Glutamatergic neuron (in vitro differentiated cells): ENCODE measurements at regions not wholly inside any gene's neighbourhood (a gene's known extent, or its start where the extent isn't known, plus 50 kb on each side); places are given as distances from the start of the nearest gene placed in this dataset.

ENCODE experiments used
- DNase-seq: peaks from one replicate; pipeline ENCODE4 v3.0.0; 2022
- H3K27ac Mint-ChIP-seq: one replicate; pipeline ENCODE4 v1.8.0; 2020; ENCODE audit warnings: mild to moderate bottlenecking, mixed read lengths, inconsistent platforms; ENCODE audit not compliant: unreplicated experiment
- H3K27me3 Mint-ChIP-seq: one replicate; pipeline ENCODE4 v1.8.0; 2020; ENCODE audit warnings: mild to moderate bottlenecking, moderate library complexity, mixed read lengths, inconsistent platforms; ENCODE audit not compliant: unreplicated experiment
- H3K36me3 Mint-ChIP-seq: one replicate; pipeline ENCODE4 v1.8.0; 2020; ENCODE audit warnings: mild to moderate bottlenecking, mixed read lengths, inconsistent platforms; ENCODE audit not compliant: unreplicated experiment
- H3K4me1 Mint-ChIP-seq: one replicate; pipeline ENCODE4 v1.8.0; 2020; ENCODE audit warnings: mild to moderate bottlenecking, low read depth, mixed read lengths, inconsistent platforms; ENCODE audit not compliant: unreplicated experiment
- H3K4me3 Mint-ChIP-seq: one replicate; pipeline ENCODE4 v1.8.0; 2020; ENCODE audit warnings: mild to moderate bottlenecking, mixed read lengths, inconsistent platforms; ENCODE audit not compliant: unreplicated experiment
- H3K9me3 Mint-ChIP-seq: one replicate; pipeline ENCODE4 v1.8.0; 2020; ENCODE audit warnings: mild to moderate bottlenecking, moderate library complexity, mixed read lengths, inconsistent platforms; ENCODE audit not compliant: unreplicated experiment
- TF ChIP-seq, protein P1 (sequence below): fragments of 200-600 bp; sonication (generic); IDR thresholded peaks from one replicate; pipeline ENCODE4 v1.5.0; 2021; ENCODE audit not compliant: partially characterized antibody, unreplicated experiment

DNA sequence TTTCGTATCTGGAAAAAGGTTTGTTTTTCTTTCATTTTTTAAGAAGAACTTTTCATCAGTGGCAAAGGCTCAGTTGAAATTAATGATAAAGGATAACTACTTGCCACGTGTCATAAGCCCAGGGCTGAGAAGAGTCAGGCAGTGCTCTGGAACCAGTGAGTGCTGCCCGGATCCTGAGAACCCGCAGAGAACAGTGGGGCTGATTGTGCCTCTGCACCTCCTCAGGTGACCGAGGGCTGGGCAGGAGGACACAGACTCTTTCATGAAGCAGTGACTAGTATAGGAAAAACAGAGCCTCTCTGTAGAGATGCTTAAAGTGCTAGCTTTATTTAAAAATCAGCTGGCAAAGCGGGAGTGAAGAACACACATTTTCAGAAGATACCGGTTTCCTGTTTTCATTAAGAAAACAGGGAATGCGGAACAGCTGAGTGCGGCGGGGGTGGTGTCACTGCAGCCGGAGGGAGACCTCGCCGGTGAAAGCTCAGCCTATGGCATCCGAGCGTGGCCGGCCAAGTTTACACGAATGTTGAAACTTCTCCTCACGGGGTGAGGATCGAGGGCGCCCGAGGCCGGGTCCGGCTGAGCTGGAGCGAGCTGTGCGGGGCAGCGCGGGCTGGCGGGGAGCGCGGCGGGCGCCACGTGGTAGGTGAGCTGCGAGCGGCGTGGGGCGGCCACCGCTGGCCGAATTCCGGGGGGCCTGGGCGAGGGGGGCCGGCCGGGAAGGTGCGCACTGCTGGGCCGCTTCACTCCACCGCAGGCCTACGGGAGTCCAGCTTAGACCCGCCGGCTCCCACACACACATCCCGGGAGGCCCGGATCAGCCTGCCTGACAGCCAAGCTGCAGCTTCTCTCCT, 134.7 kb upstream of the DMRT1 start:
- Mint-ChIP-seq H3K4me3 (peak overlapping the region; percentile 84), H3K27me3 (peaks cover 2% of the 10 kb centered on the region), H3K9me3 (peaks cover 3% of the 10 kb centered on the region), H3K27ac (no peak overlapping the region), H3K36me3 (peaks cover 10% of the 10 kb centered on the region), H3K4me1 (peaks cover 14% of the 10 kb centered on the region)
- peak; percentile 59 for DNase-seq
- TF ChIP-seq, protein P1, sequence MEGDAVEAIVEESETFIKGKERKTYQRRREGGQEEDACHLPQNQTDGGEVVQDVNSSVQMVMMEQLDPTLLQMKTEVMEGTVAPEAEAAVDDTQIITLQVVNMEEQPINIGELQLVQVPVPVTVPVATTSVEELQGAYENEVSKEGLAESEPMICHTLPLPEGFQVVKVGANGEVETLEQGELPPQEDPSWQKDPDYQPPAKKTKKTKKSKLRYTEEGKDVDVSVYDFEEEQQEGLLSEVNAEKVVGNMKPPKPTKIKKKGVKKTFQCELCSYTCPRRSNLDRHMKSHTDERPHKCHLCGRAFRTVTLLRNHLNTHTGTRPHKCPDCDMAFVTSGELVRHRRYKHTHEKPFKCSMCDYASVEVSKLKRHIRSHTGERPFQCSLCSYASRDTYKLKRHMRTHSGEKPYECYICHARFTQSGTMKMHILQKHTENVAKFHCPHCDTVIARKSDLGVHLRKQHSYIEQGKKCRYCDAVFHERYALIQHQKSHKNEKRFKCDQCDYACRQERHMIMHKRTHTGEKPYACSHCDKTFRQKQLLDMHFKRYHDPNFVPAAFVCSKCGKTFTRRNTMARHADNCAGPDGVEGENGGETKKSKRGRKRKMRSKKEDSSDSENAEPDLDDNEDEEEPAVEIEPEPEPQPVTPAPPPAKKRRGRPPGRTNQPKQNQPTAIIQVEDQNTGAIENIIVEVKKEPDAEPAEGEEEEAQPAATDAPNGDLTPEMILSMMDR: no peak

DNA sequence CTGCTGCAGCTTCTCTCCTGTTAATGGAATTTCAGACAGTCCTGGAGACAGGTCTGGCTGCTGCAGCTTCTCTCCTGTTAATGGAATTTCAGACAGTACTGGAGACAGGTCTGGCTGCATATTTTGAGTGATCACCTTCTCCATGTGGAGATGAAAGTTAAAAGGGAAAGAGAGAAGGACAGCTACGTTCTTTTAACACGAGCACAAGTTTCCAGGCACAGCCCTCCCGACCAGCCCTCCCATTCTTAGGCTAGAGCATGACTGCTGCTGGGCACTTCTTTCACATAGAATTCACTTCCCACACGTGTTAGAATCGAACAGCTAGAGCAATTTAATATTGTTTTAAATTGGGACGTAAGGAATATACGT, 133.3 kb upstream of the DMRT1 start:
- H3K27ac Mint-ChIP-seq: no peak overlapping the region
- peak overlapping the region; percentile 20 for H3K4me3 Mint-ChIP-seq
- peaks cover 14% of the 10 kb centered on the region for H3K4me1 Mint-ChIP-seq
- H3K27me3 Mint-ChIP-seq: peaks cover 2% of the 10 kb centered on the region
- TF ChIP-seq, protein P1: no peak
- peaks cover 3% of the 10 kb centered on the region for H3K9me3 Mint-ChIP-seq
- peaks cover 14% of the 10 kb centered on the region for H3K36me3 Mint-ChIP-seq
- DNase-seq: no peak

DNA sequence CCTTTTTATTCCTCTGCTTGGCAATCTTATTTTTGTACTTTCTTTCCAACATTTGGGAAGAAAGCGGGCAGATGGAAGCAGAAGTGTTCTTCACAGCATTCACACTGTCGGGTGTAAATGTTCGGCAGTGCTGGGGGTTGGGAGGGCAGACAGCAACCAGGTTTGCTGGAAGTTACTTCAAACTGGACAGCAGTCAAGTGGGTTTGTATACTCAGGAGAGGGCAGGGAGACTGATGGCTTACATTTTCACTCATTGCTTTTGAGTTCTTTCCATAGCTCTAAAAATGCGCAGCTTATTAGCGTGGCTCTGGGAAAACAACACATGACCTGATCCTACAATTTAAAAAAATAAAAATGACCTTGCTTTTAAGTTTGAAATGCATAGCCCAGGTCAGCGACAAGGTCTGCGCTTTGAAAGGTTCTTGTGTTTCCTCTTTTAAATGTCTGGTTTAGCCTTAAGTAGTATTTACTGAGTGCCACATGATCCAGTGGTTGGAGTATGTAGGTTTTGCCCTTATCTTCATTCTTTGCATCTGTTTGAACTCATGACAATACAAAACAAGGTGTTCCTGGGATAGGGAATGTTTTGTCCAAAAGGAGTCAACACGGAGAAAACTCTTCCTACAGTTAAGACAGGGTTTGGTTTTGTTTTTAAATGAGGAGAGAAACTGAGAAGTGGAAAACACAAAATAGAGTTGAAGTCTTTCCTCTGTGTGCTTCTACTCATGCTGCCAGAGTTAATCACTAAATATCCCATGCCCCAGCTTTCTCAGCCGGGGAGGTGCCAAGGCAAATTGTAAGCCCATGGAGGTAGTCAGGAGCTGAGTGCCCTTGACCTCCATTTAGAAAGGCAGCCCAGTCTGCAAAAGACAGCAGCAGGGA, 132.7 kb upstream of the DMRT1 start:
- DNase-seq: no peak
- Mint-ChIP-seq H3K27me3 (peaks cover 2% of the 10 kb centered on the region), H3K27ac (no peak overlapping the region), H3K36me3 (peaks cover 14% of the 10 kb centered on the region), H3K4me1 (peaks cover 14% of the 10 kb centered on the region), H3K9me3 (peaks cover 3% of the 10 kb centered on the region), H3K4me3 (peak overlapping the region; percentile 20)
- TF ChIP-seq, protein P1: no peak

DNA sequence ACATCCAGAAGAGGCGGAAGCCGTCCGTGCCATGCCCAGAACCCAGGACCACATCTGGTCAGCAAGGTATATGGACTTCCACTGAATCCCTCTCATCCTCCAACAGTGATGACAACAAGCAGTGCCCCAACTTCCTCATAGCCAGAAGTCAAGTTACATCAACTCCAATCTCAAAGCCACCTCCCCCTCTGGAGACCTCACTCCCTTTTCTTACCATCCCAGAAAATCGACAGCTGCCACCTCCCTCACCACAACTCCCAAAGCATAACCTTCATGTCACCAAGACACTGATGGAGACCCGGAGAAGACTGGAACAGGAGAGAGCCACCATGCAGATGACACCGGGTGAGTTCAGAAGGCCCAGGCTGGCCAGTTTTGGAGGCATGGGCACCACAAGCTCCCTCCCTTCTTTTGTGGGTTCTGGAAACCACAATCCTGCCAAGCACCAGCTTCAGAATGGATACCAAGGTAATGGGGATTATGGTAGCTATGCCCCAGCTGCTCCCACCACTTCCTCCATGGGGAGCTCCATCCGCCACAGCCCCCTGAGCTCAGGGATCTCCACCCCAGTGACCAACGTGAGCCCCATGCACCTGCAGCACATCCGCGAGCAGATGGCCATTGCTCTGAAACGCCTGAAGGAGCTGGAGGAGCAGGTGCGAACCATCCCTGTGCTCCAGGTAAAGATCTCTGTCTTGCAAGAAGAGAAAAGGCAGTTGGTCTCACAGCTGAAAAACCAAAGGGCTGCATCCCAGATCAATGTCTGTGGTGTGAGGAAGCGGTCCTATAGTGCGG, 130.3 kb upstream of the DMRT1 start:
- Mint-ChIP-seq H3K36me3 (peaks cover 14% of the 10 kb centered on the region), H3K9me3 (peaks cover 3% of the 10 kb centered on the region), H3K27me3 (peaks cover 3% of the 10 kb centered on the region), H3K27ac (no peak overlapping the region), H3K4me1 (peaks cover 14% of the 10 kb centered on the region), H3K4me3 (no peak overlapping the region)
- TF ChIP-seq, protein P1: no peak
- DNase-seq: no peak
